HEK293T (cell line): ENCODE measurements at regions not wholly inside any gene's neighbourhood (a gene's known extent, or its start where the extent isn't known, plus 50 kb on each side); places are given as distances from the start of the nearest gene placed in this dataset.

ENCODE experiments used
- ARNT ChIP-seq: fragments of 450-650 bp; IDR thresholded peaks from 2 replicates; pipeline ENCODE4 v1.6.1; 2017; ENCODE audit warnings: mild to moderate bottlenecking
- BHLHE40 ChIP-seq: fragments of 450-650 bp; IDR thresholded peaks from 2 replicates; pipeline ENCODE4 v1.6.1; 2016; ENCODE audit warnings: mild to moderate bottlenecking, moderate library complexity, borderline replicate concordance
- CTBP1 ChIP-seq: fragments of 450-650 bp; IDR thresholded peaks from 2 replicates; pipeline ENCODE4 v1.6.1; 2016; ENCODE audit warnings: borderline replicate concordance
- ELF4 ChIP-seq: fragments of 450-650 bp; IDR thresholded peaks from 2 replicates; pipeline ENCODE4 v1.6.1; 2017; ENCODE audit warnings: antibody characterized with exemption
- FOXA1 ChIP-seq: fragments of 450-650 bp; IDR thresholded peaks from 2 replicates; pipeline ENCODE4 v1.6.1; 2016; ENCODE audit warnings: mild to moderate bottlenecking
- FOXK2 ChIP-seq: fragments of 450-650 bp; IDR thresholded peaks from 2 replicates; pipeline ENCODE4 v1.6.1; 2016; ENCODE audit warnings: mild to moderate bottlenecking
- FOXM1 ChIP-seq: fragments of 450-650 bp; IDR thresholded peaks from 2 replicates; pipeline ENCODE4 v1.6.1; 2017; ENCODE audit warnings: mild to moderate bottlenecking, borderline replicate concordance
- L3MBTL2 ChIP-seq: fragments of 450-650 bp; conservative IDR thresholded peaks from 2 replicates; pipeline ENCODE4 v1.6.1; 2016; ENCODE audit warnings: mild to moderate bottlenecking
- LEF1 ChIP-seq: fragments of 450-650 bp; IDR thresholded peaks from 2 replicates; pipeline ENCODE4 v1.6.1; 2017; ENCODE audit warnings: mild to moderate bottlenecking, borderline replicate concordance
- NFRKB ChIP-seq: fragments of 450-650 bp; IDR thresholded peaks from 2 replicates; pipeline ENCODE4 v1.6.1; 2016; ENCODE audit warnings: mild to moderate bottlenecking, moderate library complexity
- SP1 ChIP-seq: fragments of 450-650 bp; IDR thresholded peaks from 2 replicates; pipeline ENCODE4 v1.6.1; 2017
- SUZ12 ChIP-seq: fragments of 450-650 bp; IDR thresholded peaks from 2 replicates; pipeline ENCODE4 v1.6.1; 2016; ENCODE audit warnings: mild to moderate bottlenecking
- TARDBP ChIP-seq: fragments of 450-650 bp; IDR thresholded peaks from 2 replicates; pipeline ENCODE4 v1.6.1; 2016

- TF ChIP-seq LEF1 (no peak), ELF4 (no peak), SP1 (no peak), FOXK2 (no peak), BHLHE40 (no peak), ARNT (no peak), SUZ12 (no peak), FOXM1 (no peak), CTBP1 (no peak), NFRKB (no peak), FOXA1 (no peak), TARDBP (no peak), L3MBTL2 (no peak)
Observed at GRCh38 chr5:87785554-87786335, 373.0 kb upstream of the CCNH start.
